CD14-positive monocyte (primary cell): ENCODE measurements at regions not wholly inside any gene's neighbourhood (a gene's known extent, or its start where the extent isn't known, plus 50 kb on each side); places are given as distances from the start of the nearest gene placed in this dataset.

Experiments used
- DNase-seq, 3 donors: peaks; one replicate each; pipeline ENCODE4 v3.0.0-alpha.2; 2011 to 2022
- H2AFZ ChIP-seq: 2 replicates; pipeline ENCODE4 v1.6.0; 2012; ENCODE audit warnings: mild to moderate bottlenecking, low read depth, low read length, inconsistent platforms; ENCODE audit not compliant: insufficient read depth, poor library complexity, severe bottlenecking
- H3K27ac ChIP-seq, 2 donors: 1 replicate in 1 of 2; 2 replicates in 1 of 2; pipeline ENCODE4 v1.5.1; 2012 to 2013; ENCODE audit warnings: low read length in 2 of 2, control low read depth in 1 of 2, inconsistent platforms in 1 of 2, low read depth in 1 of 2, mild to moderate bottlenecking in 1 of 2
- H3K27me3 ChIP-seq, 2 donors: one replicate each; pipeline versions ENCODE4 v1.6.0 to v1.6.1; 2011 to 2013; ENCODE audit warnings: low read length in 2 of 2; ENCODE audit not compliant: control insufficient read depth in 2 of 2, insufficient read depth in 2 of 2
- H3K36me3 ChIP-seq, 2 donors: replicated peaks in 1 of 2; 1 replicate in 1 of 2; 2 replicates in 1 of 2; pipeline versions ENCODE4 v1.5.1 to v1.6.1; 2012 to 2013; ENCODE audit warnings: low read length in 2 of 2, control low read depth in 1 of 2, inconsistent platforms in 1 of 2, mild to moderate bottlenecking in 1 of 2; ENCODE audit not compliant: insufficient read depth in 2 of 2, control insufficient read depth in 1 of 2
- H3K4me1 ChIP-seq, 2 donors: 1 replicate in 1 of 2; 2 replicates in 1 of 2; pipeline versions ENCODE4 v1.5.1 to v1.6.1; 2012 to 2013; ENCODE audit warnings: low read length in 2 of 2, control low read depth in 1 of 2, inconsistent platforms in 1 of 2, mild to moderate bottlenecking in 1 of 2, moderate library complexity in 1 of 2; ENCODE audit not compliant: insufficient read depth in 2 of 2, control insufficient read depth in 1 of 2
- H3K4me2 ChIP-seq: replicated peaks from 2 replicates; pipeline ENCODE3; 2012; ENCODE audit warnings: low read length, moderate library complexity, mild to moderate bottlenecking; ENCODE audit not compliant: poor library complexity, severe bottlenecking; ENCODE audit errors: extremely low read depth
- H3K4me3 ChIP-seq, 3 experiments: fragments of 200-600 bp in 1 of 3; sonication (generic) in 1 of 3; replicated peaks in 1 of 3; 1 replicate in 2 of 3; 2 replicates in 1 of 3; pipeline ENCODE4 v1.5.1; 2011 to 2013; ENCODE audit warnings: low read length in 3 of 3, mild to moderate bottlenecking in 3 of 3, control low read depth in 2 of 3, low read depth in 2 of 3, inconsistent platforms in 1 of 3, moderate library complexity in 1 of 3
- H3K79me2 ChIP-seq: 2 replicates; pipeline ENCODE4 v1.6.0; 2012; ENCODE audit warnings: mild to moderate bottlenecking, control low read depth, inconsistent platforms, low read length, moderate library complexity; ENCODE audit not compliant: insufficient read depth
- H3K9ac ChIP-seq: 2 replicates; pipeline ENCODE4 v1.6.0; 2017; ENCODE audit warnings: low read length, mild to moderate bottlenecking; ENCODE audit not compliant: insufficient read depth, poor library complexity, severe bottlenecking
- H3K9me3 ChIP-seq, 2 donors: replicated peaks in 1 of 2; 1 replicate in 1 of 2; 2 replicates in 1 of 2; pipeline versions ENCODE4 v1.5.1 to v1.6.1; 2012 to 2013; ENCODE audit warnings: low read length in 2 of 2, control low read depth in 1 of 2; ENCODE audit not compliant: control insufficient read depth in 1 of 2, insufficient read depth in 1 of 2
- H4K20me1 ChIP-seq: 2 replicates; pipeline ENCODE4 v1.6.0; 2012; ENCODE audit warnings: mild to moderate bottlenecking, low read length, control low read depth, moderate library complexity; ENCODE audit not compliant: insufficient read depth
- H3K27ac Mint-ChIP-seq, 7 donors: one replicate each; pipeline ENCODE4 v1.8.0; 2020; ENCODE audit warnings: mild to moderate bottlenecking in 7 of 7, mixed read lengths in 7 of 7, moderate library complexity in 6 of 7, inconsistent platforms in 2 of 7
- H3K27me3 Mint-ChIP-seq, 3 donors: one replicate each; pipeline ENCODE4 v1.8.0; 2021 to 2022; ENCODE audit warnings: low read depth in 3 of 3, mild to moderate bottlenecking in 3 of 3, mixed read lengths in 3 of 3, moderate library complexity in 3 of 3, inconsistent platforms in 1 of 3
- H3K36me3 Mint-ChIP-seq, 2 donors: one replicate each; pipeline ENCODE4 v1.8.0; 2020; ENCODE audit warnings: mixed read lengths in 2 of 2, inconsistent platforms in 1 of 2, mild to moderate bottlenecking in 1 of 2
- H3K4me1 Mint-ChIP-seq: one replicate; pipeline ENCODE4 v1.8.0; 2020; ENCODE audit warnings: mild to moderate bottlenecking, mixed read lengths
- H3K4me3 Mint-ChIP-seq, 2 donors: one replicate each; pipeline ENCODE4 v1.8.0; 2020; ENCODE audit warnings: mild to moderate bottlenecking in 2 of 2, mixed read lengths in 2 of 2, moderate library complexity in 1 of 2
- H3K9me3 Mint-ChIP-seq, 7 donors: one replicate each; pipeline ENCODE4 v1.8.0; 2020 to 2022; ENCODE audit warnings: mixed read lengths in 7 of 7, mild to moderate bottlenecking in 6 of 7, moderate library complexity in 6 of 7, inconsistent platforms in 2 of 7
- WGBS: methylation state at CpG from one replicate; pipeline ENCODE4 v1.1.5; 2013; ENCODE audit warnings: missing lambda C conversion rate; ENCODE audit not compliant: insufficient coverage; 5-methylcytosine and 5-hydroxymethylcytosine counted together
- intact Hi-C, 2 donors: fragments of 100-400 bp; cut with micrococcal nuclease; formaldehyde crosslinking; loops; one replicate each; pipeline versions ENCODE4 v1.15.0 to v1.15.1; 2023
- TF ChIP-seq, protein P1 (sequence below): fragments of 200-600 bp; IDR thresholded peaks from one replicate; pipeline ENCODE4 v1.8.0; 2022; ENCODE audit warnings: antibody characterized with exemption, mild to moderate bottlenecking

DNA sequence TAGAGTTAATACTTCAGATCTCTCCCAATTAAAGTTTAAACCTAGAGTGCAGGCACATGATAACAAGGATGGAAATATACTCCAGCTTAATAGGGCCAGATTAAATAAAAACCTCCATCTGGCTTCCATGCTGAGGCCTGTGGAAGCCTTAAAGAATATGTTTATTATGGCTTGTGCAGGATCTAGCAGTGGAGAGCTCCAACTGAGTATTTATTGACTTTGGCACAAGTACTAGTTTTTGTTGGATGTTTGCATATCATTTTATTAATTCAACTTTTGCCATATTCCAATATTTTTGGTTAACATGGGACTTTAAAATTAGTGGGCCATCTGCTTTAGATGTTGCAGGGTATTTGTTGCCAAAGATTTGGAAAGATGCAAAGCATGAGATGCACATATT, 860.4 kb upstream of the SOX11 start:
- H3K4me2 ChIP-seq = no peak overlapping the region
- no peaks in the 10 kb centered on the region for H3K4me1 ChIP-seq
- Mint-ChIP-seq H3K4me3 (no peak overlapping the region), H3K36me3 (no peaks in the 10 kb centered on the region), H3K27ac (no peak overlapping the region), H3K9me3 (peaks cover 0 to 11% (median 1%) of the 10 kb centered on the region in 7 donors), H3K4me1 (no peaks in the 10 kb centered on the region), H3K27me3 (peaks cover 0 to 2% (median 0%) of the 10 kb centered on the region in 3 donors)
- H3K9me3 ChIP-seq = no peaks in the 10 kb centered on the region
- H3K9ac ChIP-seq = no peak overlapping the region
- TF ChIP-seq, protein P1, sequence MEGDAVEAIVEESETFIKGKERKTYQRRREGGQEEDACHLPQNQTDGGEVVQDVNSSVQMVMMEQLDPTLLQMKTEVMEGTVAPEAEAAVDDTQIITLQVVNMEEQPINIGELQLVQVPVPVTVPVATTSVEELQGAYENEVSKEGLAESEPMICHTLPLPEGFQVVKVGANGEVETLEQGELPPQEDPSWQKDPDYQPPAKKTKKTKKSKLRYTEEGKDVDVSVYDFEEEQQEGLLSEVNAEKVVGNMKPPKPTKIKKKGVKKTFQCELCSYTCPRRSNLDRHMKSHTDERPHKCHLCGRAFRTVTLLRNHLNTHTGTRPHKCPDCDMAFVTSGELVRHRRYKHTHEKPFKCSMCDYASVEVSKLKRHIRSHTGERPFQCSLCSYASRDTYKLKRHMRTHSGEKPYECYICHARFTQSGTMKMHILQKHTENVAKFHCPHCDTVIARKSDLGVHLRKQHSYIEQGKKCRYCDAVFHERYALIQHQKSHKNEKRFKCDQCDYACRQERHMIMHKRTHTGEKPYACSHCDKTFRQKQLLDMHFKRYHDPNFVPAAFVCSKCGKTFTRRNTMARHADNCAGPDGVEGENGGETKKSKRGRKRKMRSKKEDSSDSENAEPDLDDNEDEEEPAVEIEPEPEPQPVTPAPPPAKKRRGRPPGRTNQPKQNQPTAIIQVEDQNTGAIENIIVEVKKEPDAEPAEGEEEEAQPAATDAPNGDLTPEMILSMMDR = no peak
- H4K20me1 ChIP-seq = no peaks in the 10 kb centered on the region
- H2AFZ ChIP-seq = no peak overlapping the region
- no peak overlapping the region for H3K27ac ChIP-seq
- no peaks in the 10 kb centered on the region for H3K36me3 ChIP-seq
- no peak overlapping the region for H3K4me3 ChIP-seq
- DNase-seq = no peak
- H3K27me3 ChIP-seq = no peaks in the 10 kb centered on the region
- no peaks in the 10 kb centered on the region for H3K79me2 ChIP-seq
- intact Hi-C loops = no loop called here

DNA sequence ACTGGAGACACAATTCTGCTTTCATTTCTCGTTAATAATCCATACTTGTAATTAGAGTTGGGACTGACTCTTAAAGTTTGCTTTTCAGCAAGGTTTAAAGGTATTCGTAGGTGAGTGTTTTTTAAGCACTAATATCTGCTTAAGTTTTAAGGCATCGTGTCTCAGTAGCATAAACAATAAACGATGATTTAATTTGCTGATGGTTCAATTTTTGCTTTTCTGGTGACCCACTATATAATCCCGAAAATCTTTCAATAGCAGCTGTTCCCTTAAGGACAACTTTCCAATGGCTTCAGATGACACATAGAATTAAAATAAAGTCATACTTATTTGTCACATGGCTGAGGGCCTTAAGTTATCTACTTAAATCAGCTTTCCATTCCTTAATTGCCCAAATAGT, 859.5 kb upstream of the SOX11 start:
- Mint-ChIP-seq H3K36me3 (no peaks in the 10 kb centered on the region), H3K9me3 (peaks cover 0 to 14% (median 2%) of the 10 kb centered on the region in 7 donors), H3K27ac (no peak overlapping the region), H3K4me1 (no peaks in the 10 kb centered on the region), H3K4me3 (no peak overlapping the region), H3K27me3 (peaks cover 0 to 2% (median 2%) of the 10 kb centered on the region in 3 donors)
- Histone ChIP-seq H2AFZ (no peak overlapping the region), H3K36me3 (no peaks in the 10 kb centered on the region), H3K9me3 (peaks cover 2 to 3% of the 10 kb centered on the region in 2 donors), H3K9ac (no peak overlapping the region), H3K4me2 (no peak overlapping the region), H3K27ac (no peak overlapping the region), H3K4me1 (no peaks in the 10 kb centered on the region), H3K4me3 (no peak overlapping the region), H3K27me3 (no peaks in the 10 kb centered on the region), H3K79me2 (no peaks in the 10 kb centered on the region), H4K20me1 (no peaks in the 10 kb centered on the region)
- no peak for DNase-seq
- WGBS = no CpG with 5 or more reads among the region's 5 CpGs
- TF ChIP-seq, protein P1 = no peak
- intact Hi-C loops = no loop called here
